Gastroesophageal sphincter (tissue), 4 donors: ENCODE measurements at regions not wholly inside any gene's neighbourhood (a gene's known extent, or its start where the extent isn't known, plus 50 kb on each side); places are given as distances from the start of the nearest gene placed in this dataset.

Experiments
- ATAC-seq: fragments of 150-250 bp; one replicate; pipeline ENCODE4 v1.9.1; 2016; ENCODE audit warnings: mild to moderate bottlenecking, moderate library complexity
- H3K27ac ChIP-seq, 4 donors: fragments of 200-600 bp; sonication (generic) in 3 of 4; 1 replicate in 3 of 4; 2 replicates in 1 of 4; pipeline ENCODE4 v1.5.1; 2016 to 2019
- H3K27me3 ChIP-seq: fragments of 200-600 bp; sonication (generic); one replicate; pipeline ENCODE4 v1.5.1; 2019
- H3K36me3 ChIP-seq, 2 donors: fragments of 200-600 bp; sonication (generic); one replicate each; pipeline ENCODE4 v1.5.1; 2019; ENCODE audit warnings: control low read depth in 1 of 2
- H3K4me1 ChIP-seq, 3 donors: fragments of 200-600 bp; sonication (generic); 1 replicate in 2 of 3; 2 replicates in 1 of 3; pipeline ENCODE4 v1.5.1; 2016 to 2019; ENCODE audit warnings: control low read depth in 2 of 3
- H3K4me3 ChIP-seq, 2 donors: fragments of 200-600 bp; sonication (generic); one replicate each; pipeline ENCODE4 v1.5.1; 2019; ENCODE audit warnings: mild to moderate bottlenecking in 1 of 2, moderate library complexity in 1 of 2
- H3K9me3 ChIP-seq, 3 donors: fragments of 200-600 bp; sonication (generic); one replicate each; pipeline ENCODE4 v1.5.1; 2017 to 2019; ENCODE audit warnings: control low read depth in 2 of 3
- CTCF ChIP-seq, 4 experiments: fragments of 200-600 bp in 2 of 4; fragments of 450-650 bp in 2 of 4; sonication (generic) in 1 of 4; IDR thresholded peaks; one replicate each; pipeline ENCODE4 v1.5.1; 2017 to 2019; ENCODE audit warnings: antibody characterized with exemption in 4 of 4, mild to moderate bottlenecking in 2 of 4, moderate library complexity in 2 of 4
- EP300 ChIP-seq: sonication (generic); formaldehyde crosslinking; IDR thresholded peaks from one replicate; pipeline ENCODE4 v1.6.1; 2017; ENCODE audit warnings: antibody characterized with exemption, mild to moderate bottlenecking
- POLR2A ChIP-seq, 2 donors: fragments of 450-650 bp; IDR thresholded peaks; one replicate each; pipeline ENCODE4 v1.6.1; 2017; ENCODE audit warnings: antibody characterized with exemption in 2 of 2, mild to moderate bottlenecking in 2 of 2, moderate library complexity in 1 of 2
- POLR2AphosphoS5 ChIP-seq: sonication (generic); formaldehyde crosslinking; IDR thresholded peaks from one replicate; pipeline ENCODE4 v1.6.1; 2017; ENCODE audit warnings: antibody characterized with exemption
- WGBS, 2 donors: methylation state at CpG; one replicate each; pipeline ENCODE4 v1.1.5; 2018; ENCODE audit warnings: low coverage in 1 of 2; 5-methylcytosine and 5-hydroxymethylcytosine counted together

DNA sequence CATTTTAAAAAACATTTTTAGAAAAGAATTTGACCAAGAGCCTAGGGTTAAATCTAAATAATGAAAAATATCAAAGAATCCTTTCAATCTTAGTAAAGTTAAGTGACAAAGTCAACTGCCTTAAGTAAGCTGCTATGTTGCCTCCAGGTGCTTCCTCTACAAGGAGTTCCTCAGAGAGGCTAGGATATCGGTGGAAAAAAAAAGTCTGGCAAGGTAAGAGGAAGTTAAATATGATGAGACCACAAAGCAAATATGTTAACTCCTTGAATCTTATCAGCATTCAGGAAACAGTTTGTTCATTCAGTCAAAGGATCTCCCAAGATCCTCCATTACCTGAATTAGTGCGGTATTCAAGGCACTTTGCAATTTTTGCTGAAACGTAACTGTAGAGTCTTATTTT, 563.5 kb downstream of the PTPRC start:
- H3K9me3 ChIP-seq: no peaks in the 10 kb centered on the region
- TF ChIP-seq EP300 (no peak), POLR2AphosphoS5 (no peak), POLR2A (IDR thresholded peaks at IDR 0.05) (no peak), CTCF (IDR thresholded peaks at IDR 0.05) (no peak)
- 29 to 82% methylated on average over 3 of the region's 3 CpGs for WGBS, 2 donors
- no peaks in the 10 kb centered on the region for H3K4me1 ChIP-seq
- no peaks in the 10 kb centered on the region for H3K27me3 ChIP-seq
- no peak for ATAC-seq
- no peak overlapping the region for H3K4me3 ChIP-seq
- no peak overlapping the region for H3K27ac ChIP-seq
- H3K36me3 ChIP-seq: no peaks in the 10 kb centered on the region

GRCh38 chr1:199204231-199204630, 565.4 kb downstream of the PTPRC start:
- no peaks in the 10 kb centered on the region for H3K36me3 ChIP-seq
- ATAC-seq: no peak
- 75 to 81% methylated on average over 3 of the region's 3 CpGs for WGBS, 2 donors
- H3K4me3 ChIP-seq: no peak overlapping the region
- H3K27ac ChIP-seq: no peak overlapping the region
- no peaks in the 10 kb centered on the region for H3K9me3 ChIP-seq
- no peaks in the 10 kb centered on the region for H3K27me3 ChIP-seq
- no peaks in the 10 kb centered on the region for H3K4me1 ChIP-seq
- no peak for TF ChIP-seq EP300
- no peak for TF ChIP-seq CTCF (IDR thresholded peaks at IDR 0.05)
- TF ChIP-seq POLR2A (IDR thresholded peaks at IDR 0.05): no peak

DNA sequence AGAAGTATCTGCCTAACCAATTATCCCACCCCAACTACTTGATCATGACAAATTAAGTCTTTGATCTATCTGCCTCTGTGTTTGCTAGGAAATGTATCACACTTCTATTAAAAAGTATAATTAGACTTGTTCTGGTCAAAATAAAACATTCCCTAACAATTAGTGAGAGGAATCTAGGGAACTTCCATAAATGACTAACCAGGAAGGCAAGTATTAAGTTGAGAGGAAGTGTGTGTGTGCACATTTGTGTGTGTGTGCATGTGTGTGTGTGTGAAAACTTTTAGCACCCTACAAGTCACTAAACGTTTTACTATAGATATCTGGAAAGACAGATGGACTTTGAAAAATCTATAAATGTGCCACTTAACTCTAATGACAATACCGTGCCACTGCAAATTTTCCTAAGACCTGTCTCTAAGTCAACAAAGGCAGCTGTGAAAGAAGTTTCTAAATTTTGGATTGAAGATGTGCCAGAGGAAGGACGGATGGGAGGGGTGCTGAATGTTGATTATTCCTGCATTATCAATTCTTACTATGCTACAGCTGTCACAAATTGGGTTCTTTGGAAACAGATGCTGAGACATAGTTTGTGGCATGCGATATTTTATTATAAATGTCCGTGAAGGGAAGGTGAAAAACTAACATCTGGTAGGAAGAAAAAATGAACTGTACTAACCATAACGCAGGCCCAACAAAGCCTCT, 567.1 kb downstream of the PTPRC start:
- 53 to 67% methylated on average over 6 of the region's 6 CpGs for WGBS, 2 donors
- H3K27ac ChIP-seq: no peak overlapping the region

DNA sequence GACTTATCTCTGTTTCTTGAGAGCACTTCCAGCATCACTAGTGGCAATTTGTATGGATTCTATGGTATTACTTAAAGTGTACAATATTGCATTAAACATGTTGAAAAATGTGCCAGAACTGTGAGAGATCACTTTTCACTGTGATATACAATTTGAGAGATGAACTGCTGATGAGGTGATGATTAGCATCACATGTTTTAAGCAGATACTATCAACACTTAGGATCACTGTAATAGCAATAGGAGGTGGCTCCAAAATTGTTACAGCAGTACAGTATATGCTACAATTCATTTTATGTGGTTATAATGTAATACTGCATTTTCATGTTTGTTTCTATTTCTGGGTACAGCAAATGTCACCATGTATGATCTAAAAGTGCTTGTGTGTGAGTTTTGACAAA, 570.0 kb downstream of the PTPRC start:
- TF ChIP-seq CTCF (IDR thresholded peaks at IDR 0.05) (no peak), POLR2A (IDR thresholded peaks at IDR 0.05) (no peak), POLR2AphosphoS5 (no peak), EP300 (no peak)
- Histone ChIP-seq H3K27me3 (no peaks in the 10 kb centered on the region), H3K27ac (no peak overlapping the region), H3K4me1 (no peaks in the 10 kb centered on the region), H3K4me3 (no peak overlapping the region), H3K9me3 (no peaks in the 10 kb centered on the region), H3K36me3 (no peaks in the 10 kb centered on the region)
- ATAC-seq: no peak

More for the DNA sequence above, 567.1 kb downstream of the PTPRC start:
- H3K4me3 ChIP-seq: no peak overlapping the region
- TF ChIP-seq CTCF (IDR thresholded peaks at IDR 0.05) (no peak), POLR2AphosphoS5 (no peak), POLR2A (IDR thresholded peaks at IDR 0.05) (no peak), EP300 (no peak)
- H3K36me3 ChIP-seq: no peaks in the 10 kb centered on the region
- no peaks in the 10 kb centered on the region for H3K9me3 ChIP-seq
- no peak for ATAC-seq
- no peaks in the 10 kb centered on the region for H3K27me3 ChIP-seq
- no peaks in the 10 kb centered on the region for H3K4me1 ChIP-seq

DNA sequence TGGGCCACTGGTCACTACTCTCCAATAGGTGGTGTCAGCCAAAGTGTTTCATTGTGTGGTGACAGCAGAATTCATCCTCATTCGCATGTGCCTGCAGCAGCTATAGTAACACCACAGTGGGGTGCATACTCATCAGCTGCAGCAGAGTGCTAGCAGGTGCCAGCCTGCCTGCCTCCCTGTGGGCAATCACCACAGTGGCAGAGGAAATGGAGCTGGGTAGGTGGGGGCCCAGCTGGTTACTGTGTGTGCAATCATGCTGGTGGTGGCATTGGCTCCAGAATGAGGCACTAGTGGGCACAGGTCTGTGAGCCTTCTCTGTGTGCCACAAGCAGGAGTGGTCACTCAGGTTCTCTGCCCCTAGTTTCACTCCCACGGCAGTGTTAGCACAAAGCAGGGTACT, 579.2 kb downstream of the PTPRC start:
- ATAC-seq: no peak
- Histone ChIP-seq H3K4me3 (no peak overlapping the region), H3K36me3 (no peaks in the 10 kb centered on the region), H3K27me3 (no peaks in the 10 kb centered on the region), H3K4me1 (no peaks in the 10 kb centered on the region), H3K27ac (no peak overlapping the region), H3K9me3 (no peaks in the 10 kb centered on the region)
- 100% methylated on average over 1 of the region's 2 CpGs; no CpG with 5 or more reads in 1 of the 2 donors for WGBS, 2 donors
- TF ChIP-seq CTCF (IDR thresholded peaks at IDR 0.05) (no peak), POLR2A (IDR thresholded peaks at IDR 0.05) (no peak), EP300 (no peak), POLR2AphosphoS5 (no peak)
